Stimulated activated CD4-positive, alpha-beta T cell treated with anti-CD3 and anti-CD28 coated beads, Interleukin-4, amount 100 ng/mL, for 48 hours (primary cell): ENCODE measurements at regions not wholly inside any gene's neighbourhood (a gene's known extent, or its start where the extent isn't known, plus 50 kb on each side); places are given as distances from the start of the nearest gene placed in this dataset.
"Not testable (repeated sequence)": the region's sequence is repeated elsewhere in the genome, so short reads cannot be mapped to it uniquely, and the experiment has no call there.

Source experiments
- DNase-seq, 2 donors: peaks; one replicate each; pipeline ENCODE4 v3.0.0-alpha.2; 2020; ENCODE audit warnings: low read depth in 2 of 2

DNA sequence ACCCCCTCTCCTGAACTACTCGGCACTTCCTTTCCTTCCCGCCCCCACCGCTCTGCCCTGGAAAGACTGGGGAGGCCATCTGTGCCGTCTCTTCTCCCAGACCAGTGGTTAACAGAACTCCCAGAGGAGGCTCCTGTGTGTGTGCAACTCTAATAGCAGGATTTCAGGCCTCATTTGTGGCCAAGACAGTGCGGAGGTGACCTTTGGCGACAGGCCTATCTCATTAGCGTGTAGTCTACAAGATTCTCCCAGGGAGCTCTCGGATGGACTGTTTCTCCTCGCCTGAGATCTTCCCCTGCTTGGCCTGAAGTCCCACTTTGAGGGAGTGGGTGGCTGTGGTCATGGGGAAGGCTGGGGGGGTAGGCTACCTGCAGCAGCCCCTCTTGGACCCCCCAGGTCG, 325.2 kb downstream of the BCL2L11 start:
- DNase-seq = not testable (repeated sequence)

DNA sequence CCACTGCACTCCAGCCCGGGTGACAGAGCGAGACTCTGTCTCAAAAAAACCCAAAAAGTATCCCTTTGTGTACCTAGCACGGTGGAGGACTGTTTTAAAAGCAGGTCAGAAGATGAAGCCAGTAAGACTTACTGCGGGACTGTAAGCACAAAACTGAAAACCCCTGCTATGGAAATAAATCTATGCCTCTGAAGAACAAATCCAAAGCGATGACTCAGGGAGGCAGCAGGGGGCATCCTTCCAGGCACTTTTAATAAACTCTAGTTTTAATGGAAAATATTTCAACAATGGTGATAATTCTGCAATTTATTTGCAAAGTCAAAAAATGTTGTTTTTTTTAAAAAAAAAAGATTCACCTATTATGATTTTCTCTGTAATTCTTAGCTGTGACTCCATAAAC, 326.8 kb downstream of the BCL2L11 start:
- not testable (repeated sequence) for DNase-seq

DNA sequence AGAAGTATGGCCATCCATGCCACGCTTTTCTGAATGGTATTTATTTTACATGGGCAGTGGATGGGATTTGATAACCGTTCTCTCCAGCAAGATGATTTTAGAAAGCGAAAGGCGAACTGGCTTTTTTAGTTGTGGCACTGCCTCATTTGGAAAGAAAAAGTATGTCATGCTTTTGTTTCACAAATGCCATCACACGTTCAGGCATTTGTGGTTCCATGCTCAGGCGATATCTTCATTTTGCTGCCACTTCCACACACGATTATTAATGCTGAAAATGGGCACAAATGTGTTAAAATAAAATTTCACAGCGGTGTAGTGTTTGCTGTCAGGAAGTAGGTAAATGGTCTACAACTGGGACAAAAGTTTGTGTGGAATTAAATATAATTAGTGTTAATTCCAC, 328.1 kb downstream of the BCL2L11 start:
- DNase-seq = not testable (repeated sequence)

DNA sequence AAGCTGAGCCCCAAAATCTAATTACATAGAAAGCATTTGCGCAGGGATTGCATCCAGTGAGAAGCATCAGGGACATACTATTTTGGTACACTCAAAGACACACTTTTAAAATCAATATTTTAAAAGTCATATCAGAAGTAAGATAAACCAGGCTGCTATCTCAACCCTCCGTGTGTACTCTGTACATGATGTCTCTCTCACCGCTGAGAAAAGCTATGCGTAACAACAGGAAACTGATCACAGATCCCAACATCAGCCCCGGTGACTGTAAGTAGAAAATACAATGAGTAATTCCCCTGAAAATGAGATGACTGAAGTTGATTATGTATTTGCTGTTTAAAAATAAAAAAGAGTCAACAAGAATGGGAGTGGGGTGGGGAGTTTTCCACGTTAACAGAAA, 329.8 kb downstream of the BCL2L11 start:
- DNase-seq = not testable (repeated sequence)

DNA sequence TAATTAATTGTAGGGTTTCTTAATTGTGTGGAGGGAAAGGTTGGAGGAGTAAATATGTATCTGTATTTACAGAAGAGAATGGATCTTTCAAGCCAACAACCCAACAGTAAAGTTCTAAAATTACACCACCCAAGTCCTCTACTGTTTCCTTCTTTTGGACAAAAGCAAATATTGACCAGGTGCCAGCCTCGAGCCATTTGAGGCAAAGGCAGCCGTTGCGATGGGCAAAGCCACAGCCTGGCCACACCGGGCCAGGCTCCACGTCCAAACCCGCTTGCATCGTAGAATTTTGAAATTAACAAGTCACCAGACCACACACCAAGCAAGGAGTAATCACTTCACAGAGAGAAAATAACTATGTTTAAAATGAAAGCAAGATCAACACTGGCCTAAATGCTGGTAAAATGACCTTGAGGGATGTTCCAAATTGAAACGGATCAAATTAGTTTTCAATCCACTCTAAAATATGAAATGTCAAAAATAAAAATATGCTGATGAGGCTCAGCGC, 331.0 kb downstream of the BCL2L11 start:
- DNase-seq = not testable (repeated sequence)

DNA sequence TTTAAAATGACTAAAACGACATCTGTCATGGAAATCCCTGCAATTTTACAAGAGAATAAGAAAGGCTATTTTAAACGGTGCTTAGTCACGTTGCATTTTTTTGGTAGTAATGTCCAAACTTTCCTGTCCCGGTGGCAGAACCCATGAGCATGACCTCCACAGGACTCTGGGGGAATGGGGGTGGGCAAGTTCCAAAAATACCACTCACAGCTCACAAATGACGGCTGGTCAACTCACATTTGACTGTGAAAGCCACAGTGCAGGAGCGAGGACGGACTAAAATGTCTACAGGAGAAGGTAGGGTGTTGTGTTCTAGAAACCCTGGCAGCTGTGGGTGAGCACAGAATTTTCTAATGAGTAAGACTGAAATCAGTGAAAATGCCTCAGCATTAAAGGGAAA, 331.5 kb downstream of the BCL2L11 start:
- not testable (repeated sequence) for DNase-seq

DNA sequence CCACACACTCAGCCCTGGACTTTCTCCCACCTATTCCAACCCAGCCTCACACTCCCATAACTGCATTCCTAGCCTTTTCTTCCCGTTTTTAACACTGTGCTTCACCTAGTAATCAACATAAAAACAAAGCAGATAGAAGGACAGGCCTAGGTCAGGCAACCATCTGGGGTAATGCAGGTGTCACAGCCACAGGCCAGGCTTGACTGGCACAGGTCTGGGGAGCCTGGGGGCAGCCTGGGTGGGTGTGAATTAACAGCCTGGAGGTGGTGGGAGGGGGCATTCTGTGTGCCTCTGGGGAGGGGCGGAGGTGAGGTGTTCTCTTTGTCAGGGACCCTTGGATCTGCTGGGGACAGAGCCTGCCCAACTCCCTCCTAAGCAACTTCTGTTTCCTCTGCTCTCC, 332.6 kb downstream of the BCL2L11 start:
- DNase-seq = not testable (repeated sequence)

DNA sequence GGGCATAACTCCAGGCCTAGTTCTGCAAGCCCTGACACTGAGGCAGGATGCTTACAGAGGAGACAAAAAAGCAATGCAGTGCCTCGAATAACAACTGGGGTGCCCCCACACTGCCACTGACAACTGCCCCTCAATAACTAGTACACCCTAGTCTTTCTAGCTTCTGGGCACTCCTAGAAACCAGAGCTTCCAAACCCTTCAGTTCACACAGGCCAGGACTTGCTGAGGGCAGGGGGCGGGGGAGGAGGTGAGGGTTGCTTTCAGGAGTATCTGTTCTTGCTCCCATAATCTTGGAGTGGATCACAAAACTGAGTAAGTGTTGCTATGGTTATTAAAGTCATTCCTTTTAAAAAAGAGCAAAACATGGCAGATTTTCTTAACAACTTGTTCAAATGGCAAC, 333.1 kb downstream of the BCL2L11 start:
- DNase-seq = not testable (repeated sequence)

DNA sequence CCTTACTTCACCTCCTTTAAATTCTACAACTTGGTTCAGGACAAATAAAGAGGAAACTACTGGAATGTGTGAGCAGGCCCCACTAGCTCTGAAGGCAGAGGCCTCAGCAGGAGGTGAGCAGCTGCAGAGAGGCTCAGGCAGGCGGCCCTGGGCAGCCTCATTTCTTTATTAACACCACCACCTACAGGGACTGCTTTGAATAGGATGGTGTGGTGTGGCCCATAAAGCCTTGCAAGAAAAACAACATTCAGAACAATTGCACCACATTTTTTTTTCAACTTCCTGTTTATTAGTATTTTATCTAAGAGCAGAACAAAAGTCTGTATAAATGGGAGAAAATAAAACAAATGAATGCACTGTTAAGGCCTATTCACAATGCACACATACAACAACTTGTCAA, 333.7 kb downstream of the BCL2L11 start:
- DNase-seq = not testable (repeated sequence)

DNA sequence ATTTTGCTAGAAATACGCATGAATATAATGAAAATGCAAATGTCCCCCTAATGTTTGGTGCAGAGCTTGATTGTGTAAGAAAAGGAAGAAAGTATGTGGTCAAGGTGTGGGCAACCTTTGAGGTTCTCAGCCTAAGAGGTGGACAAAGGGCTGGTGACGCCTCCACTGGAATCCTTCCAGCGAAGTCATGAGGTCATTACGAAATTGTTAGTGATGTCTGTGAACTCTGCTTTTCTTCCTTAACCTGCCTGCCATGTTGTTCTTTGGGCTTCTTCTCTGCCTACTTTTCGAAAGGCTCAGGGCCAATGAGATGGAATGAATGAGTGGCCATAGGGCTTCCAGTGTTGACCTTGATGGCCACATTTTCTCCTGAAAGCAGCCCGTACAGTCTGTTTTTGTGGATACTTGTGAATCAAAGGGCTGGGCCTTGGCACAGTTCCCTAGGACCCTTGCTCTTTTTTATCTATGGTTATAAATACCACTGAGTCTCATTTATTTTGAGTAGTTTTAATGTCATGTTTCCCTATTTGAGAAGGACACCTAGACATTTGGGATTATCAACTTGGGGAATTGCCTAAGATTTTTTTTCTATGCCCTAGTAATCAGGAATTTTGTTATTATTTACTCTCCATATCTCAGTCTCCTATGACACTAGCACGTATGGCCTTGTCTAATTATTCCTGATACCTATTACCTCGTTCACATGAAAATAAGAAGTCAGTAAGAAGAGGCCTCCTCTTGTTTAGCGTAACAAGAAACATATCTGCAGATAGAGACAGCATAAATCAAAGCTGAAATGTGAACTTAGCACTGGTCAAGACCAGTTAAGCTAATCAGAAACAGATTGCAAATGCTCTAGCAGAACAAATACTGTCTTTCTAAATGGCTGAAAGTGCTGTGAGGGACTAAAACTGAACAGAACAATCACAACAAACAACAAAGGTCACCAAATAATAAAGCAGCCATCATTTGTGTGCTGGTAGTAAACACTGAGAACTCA, 334.6 kb downstream of the BCL2L11 start:
- not testable (repeated sequence) for DNase-seq

DNA sequence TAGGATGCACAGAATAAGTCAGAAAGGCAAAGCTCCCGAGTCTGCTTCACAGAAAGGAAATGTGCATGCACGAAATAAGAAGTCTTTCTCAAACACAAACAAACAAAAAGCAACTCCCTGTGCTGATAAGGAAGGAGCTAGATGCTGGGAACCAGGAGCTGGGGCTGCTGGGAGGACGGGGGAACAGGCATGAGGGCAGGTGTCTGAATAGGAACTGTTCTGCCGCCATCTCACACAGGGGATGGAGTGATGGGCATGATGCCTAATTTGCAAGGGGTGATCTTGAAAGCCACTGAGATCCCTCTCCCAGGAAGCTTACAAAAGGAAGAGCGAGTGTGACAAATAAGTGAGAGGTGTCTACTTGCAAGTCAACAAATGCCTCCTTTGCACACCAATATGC, 336.5 kb downstream of the BCL2L11 start:
- DNase-seq = not testable (repeated sequence)

DNA sequence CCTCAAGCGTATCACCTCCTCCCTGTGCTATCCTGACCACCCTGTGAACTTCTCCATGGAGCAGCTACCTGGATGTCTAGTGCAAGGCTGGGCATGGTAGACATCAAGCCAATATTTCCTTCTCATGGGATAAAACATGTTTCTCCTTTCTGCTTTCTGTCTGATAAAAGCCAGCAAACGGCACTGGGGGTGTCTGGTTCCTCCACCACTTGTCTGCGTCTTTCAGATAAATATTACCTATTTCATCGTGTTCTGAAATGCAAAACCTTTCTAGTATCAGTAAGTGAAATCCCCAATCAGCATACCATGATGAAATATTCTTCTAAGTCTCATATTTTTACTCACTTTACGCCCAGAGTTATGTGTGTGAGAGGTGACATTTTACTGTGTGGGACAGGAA, 340.2 kb downstream of the BCL2L11 start:
- DNase-seq = not testable (repeated sequence)

DNA sequence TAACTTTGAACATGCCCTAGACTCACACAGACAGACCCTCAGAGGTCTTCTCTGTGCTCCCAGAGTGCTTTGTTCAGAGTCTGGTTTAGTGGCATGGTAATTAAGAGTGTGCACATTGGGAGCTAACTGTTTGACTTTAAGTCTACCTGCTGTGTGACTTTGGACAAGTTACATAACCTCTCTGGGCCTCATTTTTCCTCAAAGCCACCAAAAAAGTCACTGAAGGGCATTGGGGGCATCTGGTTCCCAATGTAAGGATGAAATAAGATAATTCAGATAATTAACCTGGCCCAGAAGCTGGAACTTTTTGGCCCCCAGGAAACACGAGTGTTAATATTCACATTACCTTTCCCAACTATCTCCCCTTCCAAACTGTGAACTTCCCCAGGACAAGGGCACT, 341.1 kb downstream of the BCL2L11 start:
- not testable (repeated sequence) for DNase-seq

DNA sequence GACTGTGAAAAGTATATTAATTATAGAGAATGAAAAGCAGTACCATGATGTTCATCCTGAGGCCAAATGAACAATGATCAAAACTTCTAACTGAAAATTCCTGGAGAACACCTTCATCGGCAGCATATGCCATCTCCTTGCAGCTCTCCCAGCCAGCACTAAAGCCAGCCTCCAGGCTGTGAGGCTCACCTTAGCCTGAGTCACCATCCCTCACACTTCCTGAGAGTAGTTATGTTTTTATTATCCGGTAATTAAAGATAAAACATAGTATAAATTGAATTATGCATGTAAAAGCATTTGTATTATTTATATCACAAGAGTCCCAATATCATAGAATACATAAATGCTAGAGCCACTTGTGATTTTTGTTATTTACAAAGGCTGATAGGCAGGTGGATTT, 341.9 kb downstream of the BCL2L11 start:
- not testable (repeated sequence) for DNase-seq

DNA sequence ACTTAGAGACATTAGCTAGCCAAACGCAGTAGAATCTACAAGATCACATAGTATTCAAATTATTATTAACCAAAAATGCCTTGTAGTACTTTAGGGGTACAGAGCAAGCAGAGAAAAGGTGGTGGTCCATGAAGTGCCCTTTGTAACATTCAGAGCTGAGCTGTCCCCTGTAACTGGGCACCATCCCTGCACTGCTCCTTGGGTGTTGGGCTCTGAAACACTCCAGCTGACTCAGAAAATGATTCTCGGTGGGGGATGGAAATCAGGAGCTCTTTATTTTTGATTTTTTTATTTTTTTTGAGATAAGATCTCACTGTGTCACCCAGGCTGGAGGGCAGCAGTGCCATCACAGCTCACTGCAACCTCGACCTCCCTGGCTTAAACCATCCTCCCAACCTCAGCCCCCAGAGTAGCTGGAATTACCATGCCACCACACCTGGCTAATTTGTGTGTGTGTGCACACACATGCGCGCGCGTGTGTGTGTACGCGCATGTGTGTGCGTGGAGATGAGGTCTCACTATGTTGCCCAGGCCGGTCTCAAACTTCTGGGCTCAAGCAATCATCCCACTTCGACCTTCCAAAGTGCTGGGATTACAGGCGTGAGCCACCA, 342.6 kb downstream of the BCL2L11 start:
- not testable (repeated sequence) for DNase-seq

DNA sequence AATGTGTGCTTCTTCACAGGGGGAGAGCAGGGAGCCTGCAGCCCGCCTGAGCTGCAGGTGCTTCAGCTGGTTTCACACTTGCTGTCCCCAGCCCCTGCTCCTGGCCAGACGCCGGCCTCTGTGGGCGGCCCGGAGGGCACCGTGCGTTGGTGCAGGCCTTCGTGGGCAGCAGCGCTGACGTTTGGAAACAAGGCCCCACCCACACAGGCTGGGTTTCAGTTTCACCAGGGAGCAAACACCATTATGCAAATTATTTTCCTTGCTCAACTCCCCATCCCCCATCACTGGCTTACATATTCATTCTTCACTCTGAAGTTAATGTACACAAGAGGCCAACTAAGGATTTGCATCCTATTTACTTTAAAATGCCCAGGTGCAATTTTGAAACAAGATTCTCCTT, 343.2 kb downstream of the BCL2L11 start:
- DNase-seq = not testable (repeated sequence)

DNA sequence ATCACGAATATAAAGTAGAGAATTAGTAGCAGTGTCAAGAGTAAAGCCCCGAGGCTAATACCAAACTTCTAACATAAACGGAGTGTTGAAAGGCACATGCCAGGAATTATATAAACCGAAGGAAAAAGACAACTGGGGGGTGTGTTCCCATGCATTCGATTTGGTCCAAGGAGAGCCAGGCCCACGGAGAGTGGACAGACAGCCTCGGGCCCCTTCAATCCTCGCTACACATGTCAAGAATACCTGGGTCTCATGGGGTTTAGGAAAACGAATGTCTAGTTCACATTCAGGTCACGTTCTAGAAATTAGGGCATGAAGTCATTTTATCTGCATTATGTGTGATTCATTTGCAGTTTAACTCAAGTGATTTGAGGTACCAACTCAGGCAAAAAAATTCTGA, 343.7 kb downstream of the BCL2L11 start:
- DNase-seq = not testable (repeated sequence)

DNA sequence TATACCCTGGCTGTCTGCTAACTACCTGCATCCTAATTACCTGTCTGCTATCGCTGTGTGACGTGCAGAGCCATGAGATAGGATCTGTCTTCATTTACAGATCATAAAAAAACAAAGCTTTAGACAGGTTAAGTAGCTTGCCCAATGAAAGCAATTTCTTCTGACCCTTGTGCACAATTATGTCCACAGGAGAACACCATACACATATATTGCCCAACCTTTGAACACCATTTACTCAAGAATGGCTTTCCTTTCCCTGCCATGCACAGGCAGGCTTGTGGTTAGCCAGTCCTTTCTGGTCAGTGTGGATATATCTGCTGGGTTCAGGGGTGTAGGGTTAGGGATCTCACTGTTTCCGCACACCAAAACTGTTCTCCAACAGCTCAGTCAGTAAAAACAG, 344.8 kb downstream of the BCL2L11 start:
- DNase-seq = not testable (repeated sequence)

DNA sequence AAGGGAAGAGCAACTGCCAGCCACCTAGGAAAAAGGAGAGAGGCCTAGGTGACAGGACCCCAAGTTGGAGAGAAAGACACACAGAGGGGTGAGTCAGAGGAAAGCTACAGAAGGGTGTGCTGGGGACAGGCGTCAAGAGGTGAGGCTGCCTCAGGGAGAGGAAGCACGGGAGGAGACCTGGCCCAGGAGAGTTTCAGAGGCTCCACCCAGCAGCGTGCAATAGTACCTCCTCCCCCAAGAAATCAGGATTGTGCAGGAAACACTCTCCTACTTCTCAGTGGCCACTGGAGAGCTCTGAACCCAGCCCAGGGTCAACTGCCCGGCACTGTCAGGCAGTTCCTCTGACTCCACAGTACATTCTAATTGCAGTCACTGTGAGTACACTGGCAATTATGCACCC, 346.0 kb downstream of the BCL2L11 start:
- not testable (repeated sequence) for DNase-seq

DNA sequence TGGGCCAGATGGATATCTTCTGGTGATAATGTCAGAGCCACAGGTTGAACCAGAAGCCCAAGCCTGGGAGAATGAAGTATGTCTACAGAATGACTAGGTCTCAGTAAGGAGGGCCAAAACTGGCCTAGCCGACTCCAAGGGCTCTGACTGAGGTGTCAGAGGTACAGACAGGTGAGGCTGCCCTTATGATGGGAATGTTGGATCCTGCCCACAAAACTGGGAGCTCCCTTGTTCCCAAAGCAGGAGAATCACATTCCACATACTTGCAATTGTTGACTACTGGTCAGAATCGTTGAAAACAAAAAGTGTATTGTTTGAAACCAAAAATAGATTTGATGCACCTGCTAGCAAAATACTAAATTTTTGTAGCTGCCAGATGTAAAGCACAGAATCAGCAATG, 350.2 kb downstream of the BCL2L11 start:
- DNase-seq = not testable (repeated sequence)

DNA sequence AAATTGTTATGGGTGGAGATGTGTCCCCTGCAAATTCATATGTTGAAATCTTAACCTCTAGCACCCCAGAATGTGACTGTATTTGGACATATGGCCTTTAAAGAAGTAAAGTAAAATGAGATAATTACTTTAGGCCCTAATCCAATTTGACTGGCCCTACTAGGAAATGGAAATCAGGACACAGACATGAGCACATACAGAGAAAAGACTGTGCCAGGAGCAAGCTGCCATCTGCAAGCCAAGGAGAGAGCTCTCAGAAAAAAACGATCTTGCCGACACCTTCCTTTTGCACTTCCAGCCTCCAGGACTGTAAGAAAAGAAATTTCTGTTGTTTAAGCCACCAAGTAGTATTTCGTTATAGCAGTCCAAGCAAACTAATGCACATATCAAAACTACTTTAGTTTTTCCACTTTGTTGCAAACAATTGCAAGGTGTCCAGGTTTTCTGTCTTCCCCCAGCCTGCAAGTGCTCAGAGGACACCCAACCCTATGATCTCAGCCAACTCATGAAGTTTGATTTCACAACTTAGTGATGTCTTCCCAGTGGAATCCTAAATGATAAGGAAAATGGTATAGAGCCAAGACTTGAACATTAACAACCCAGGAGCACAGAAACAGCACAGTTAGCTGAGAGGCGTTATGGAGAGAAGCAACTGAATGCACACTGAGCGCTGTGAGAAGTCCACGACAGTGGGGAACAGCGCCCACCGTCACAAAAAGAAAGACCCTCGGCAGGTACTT, 351.2 kb downstream of the BCL2L11 start:
- not testable (repeated sequence) for DNase-seq

DNA sequence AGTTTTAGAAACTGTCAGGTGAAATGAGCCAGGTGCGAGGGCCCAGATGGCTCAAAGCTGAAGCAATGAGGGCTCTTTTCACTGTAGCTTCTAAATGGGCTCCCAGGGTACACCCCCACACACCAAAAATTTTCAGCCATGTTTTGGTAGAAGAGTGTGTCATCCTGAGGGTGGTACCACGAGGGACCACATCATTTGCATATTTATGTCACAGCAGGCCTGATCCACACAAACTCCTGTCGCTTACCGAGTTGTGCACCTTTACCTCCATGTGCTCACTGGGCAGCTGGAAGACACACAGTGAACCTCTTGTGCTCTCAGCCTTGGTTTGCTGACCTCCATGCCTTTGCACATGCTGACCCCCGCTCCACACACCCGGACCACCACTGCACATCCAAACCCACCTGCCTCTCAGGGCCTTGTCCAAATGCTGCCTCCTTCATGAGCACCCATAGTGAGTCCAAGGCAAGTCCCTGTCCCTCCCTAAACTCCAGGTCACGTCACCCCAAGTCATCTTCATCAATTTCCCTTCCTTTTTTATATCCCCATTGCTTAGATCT, 352.2 kb downstream of the BCL2L11 start:
- DNase-seq = not testable (repeated sequence)
